GM12875 (cell line): ENCODE measurements at regions not wholly inside any gene's neighbourhood (a gene's known extent, or its start where the extent isn't known, plus 50 kb on each side); places are given as distances from the start of the nearest gene placed in this dataset.
"Not testable (repeated sequence)": the region's sequence is repeated elsewhere in the genome, so short reads cannot be mapped to it uniquely, and the experiment has no call there.

Experiments used
- H3K4me3 ChIP-seq: one replicate; pipeline ENCODE4 v1.5.1; 2011; ENCODE audit warnings: low read depth, low read length, control low read depth
- CTCF ChIP-seq: IDR thresholded peaks from 2 replicates; pipeline ENCODE4 v1.5.1; 2011; ENCODE audit warnings: low read depth, mild to moderate bottlenecking, control low read depth, inconsistent platforms, low read length, moderate library complexity, borderline replicate concordance; ENCODE audit not compliant: insufficient read depth

- no peak for TF ChIP-seq CTCF
- no peak overlapping the region for H3K4me3 ChIP-seq
Measured at GRCh38 chr10:124320778-124321432, 97.8 kb downstream of the OAT start.

GRCh38 chr10:124319926-124320391, 98.8 kb downstream of the OAT start:
- no peak overlapping the region for H3K4me3 ChIP-seq
- TF ChIP-seq CTCF: no peak

GRCh38 chr10:124319520-124319919, 99.2 kb downstream of the OAT start:
- not testable (repeated sequence) for H3K4me3 ChIP-seq

GRCh38 chr10:124318811-124319210, 99.9 kb downstream of the OAT start:
- H3K4me3 ChIP-seq: no peak overlapping the region
- TF ChIP-seq CTCF: no peak

- no peak for TF ChIP-seq CTCF
- H3K4me3 ChIP-seq: no peak overlapping the region
Measured at GRCh38 chr10:124318076-124318475, 100.6 kb downstream of the OAT start.

- H3K4me3 ChIP-seq: no peak overlapping the region
- no peak for TF ChIP-seq CTCF
Measured at GRCh38 chr10:124316326-124316725, 102.4 kb downstream of the OAT start.

- no peak overlapping the region for H3K4me3 ChIP-seq
- no peak for TF ChIP-seq CTCF
Measured at GRCh38 chr10:124315591-124316270, 103.0 kb downstream of the OAT start.
